H1 (cell line): ENCODE measurements at regions not wholly inside any gene's neighbourhood (a gene's known extent, or its start where the extent isn't known, plus 50 kb on each side); places are given as distances from the start of the nearest gene placed in this dataset.

Experiments
- CTCF ChIA-PET: fragments of 300-600 bp; sonication (Branson Sonifier 250); formaldehyde crosslinking; loops from one replicate; lab custom pipeline; 2021; ENCODE audit not compliant: partially characterized antibody; lab: Charles Lee
- POLR2A ChIA-PET: fragments of 300-600 bp; sonication (Branson Sonifier 250); formaldehyde crosslinking; loops from one replicate; lab custom pipeline; 2021; ENCODE audit warnings: inconsistent platforms; ENCODE audit not compliant: partially characterized antibody; lab: Charles Lee
- DNase-seq, 2 experiments: peaks; one replicate each; pipeline versions ENCODE4 v3.0.0 to v3.0.0-alpha.2; 2010 to 2022; ENCODE audit warnings: low spot score in 2 of 2, low read depth in 1 of 2, mixed read lengths in 1 of 2
- FAIRE-seq: peaks from 2 replicates; lab custom pipeline; 2011; peaks lifted over from hg19 to GRCh38; lab: Jason Lieb, UNC
- H2AFZ ChIP-seq: 2 replicates; pipeline ENCODE4 v1.8.1; 2012; ENCODE audit warnings: low read length, inconsistent platforms
- H2AK5ac ChIP-seq: 2 replicates; pipeline ENCODE4 v1.6.1; 2013; ENCODE audit warnings: low read depth, low read length
- H2BK120ac ChIP-seq: replicated peaks from 2 replicates; pipeline ENCODE3; 2013; ENCODE audit warnings: low read depth, low read length, inconsistent platforms
- H2BK12ac ChIP-seq: 2 replicates; pipeline ENCODE4 v1.6.1; 2013; ENCODE audit warnings: low read depth, low read length
- H2BK15ac ChIP-seq: 2 replicates; pipeline ENCODE4 v1.6.1; 2013; ENCODE audit warnings: low read length
- H2BK20ac ChIP-seq: 2 replicates; pipeline ENCODE4 v1.6.1; 2013; ENCODE audit warnings: low read length
- H2BK5ac ChIP-seq: 2 replicates; pipeline ENCODE4 v1.6.1; 2013; ENCODE audit warnings: low read depth, low read length
- H3K14ac ChIP-seq: 2 replicates; pipeline ENCODE4 v1.6.1; 2013; ENCODE audit warnings: inconsistent platforms; ENCODE audit not compliant: insufficient read length
- H3K18ac ChIP-seq: 2 replicates; pipeline ENCODE4 v1.6.1; 2013; ENCODE audit warnings: low read length; ENCODE audit errors: extremely low read depth
- H3K23ac ChIP-seq: 2 replicates; pipeline ENCODE4 v1.6.1; 2013; ENCODE audit warnings: inconsistent platforms; ENCODE audit not compliant: insufficient read length
- H3K23me2 ChIP-seq: 2 replicates; pipeline ENCODE4 v1.6.1; 2013; ENCODE audit warnings: low read depth, low read length
- H3K27ac ChIP-seq: 2 replicates; pipeline ENCODE4 v1.6.1; 2011; ENCODE audit warnings: low read depth, low read length, inconsistent platforms
- H3K27me3 ChIP-seq, 4 experiments: replicated peaks in 1 of 4; 1 replicate in 1 of 4; 2 replicates in 3 of 4; pipeline versions ENCODE4 v1.6.1 to v1.8.1; 2011 to 2013; ENCODE audit warnings: low read length in 3 of 4, mild to moderate bottlenecking in 3 of 4, inconsistent platforms in 2 of 4, mixed read lengths in 2 of 4, moderate library complexity in 1 of 4; ENCODE audit not compliant: control insufficient read depth in 3 of 4, insufficient read depth in 3 of 4; ENCODE audit errors: extremely low read depth in 1 of 4
- H3K36me3 ChIP-seq, 4 experiments: 2 replicates each; pipeline versions ENCODE4 v1.6.1 to v1.8.1; 2011 to 2013; ENCODE audit warnings: mild to moderate bottlenecking in 4 of 4, low read length in 3 of 4, moderate library complexity in 2 of 4, control low read depth in 1 of 4, inconsistent platforms in 1 of 4; ENCODE audit not compliant: insufficient read depth in 4 of 4, control insufficient read depth in 2 of 4
- H3K4ac ChIP-seq: replicated peaks from 2 replicates; pipeline ENCODE3; 2013; ENCODE audit warnings: low read length, low read depth, mixed read lengths, inconsistent platforms; ENCODE audit not compliant: insufficient read length
- H3K4me1 ChIP-seq, 4 experiments: replicated peaks in 1 of 4; 1 replicate in 1 of 4; 2 replicates in 3 of 4; pipeline versions ENCODE4 v1.6.1 to v1.8.1; 2011 to 2013; ENCODE audit warnings: low read length in 3 of 4, inconsistent platforms in 2 of 4, mixed read lengths in 1 of 4; ENCODE audit not compliant: insufficient read depth in 4 of 4, control insufficient read depth in 3 of 4
- H3K4me2 ChIP-seq, 2 experiments: 2 replicates each; pipeline versions ENCODE4 v1.6.1 to v1.8.1; 2011 to 2013; ENCODE audit warnings: low read depth in 2 of 2, low read length in 2 of 2, control low read depth in 1 of 2, inconsistent platforms in 1 of 2, mild to moderate bottlenecking in 1 of 2; ENCODE audit not compliant: insufficient read depth in 1 of 2
- H3K4me3 ChIP-seq, 4 experiments: fragments of 200-600, 300-600 bp in 1 of 4; sonication (generic), shearing (Covaris generic), sonication (Bioruptor Twin) in 1 of 4; 2 replicates each; pipeline versions ENCODE4 v1.5.1 to v1.8.1; 2011 to 2016; ENCODE audit warnings: low read length in 4 of 4, low read depth in 3 of 4, control low read depth in 2 of 4, inconsistent platforms in 2 of 4, mild to moderate bottlenecking in 2 of 4, mixed read lengths in 1 of 4, moderate library complexity in 1 of 4; ENCODE audit not compliant: insufficient read depth in 2 of 4; ENCODE audit errors: extremely low read depth in 1 of 4
- H3K56ac ChIP-seq: replicated peaks from 2 replicates; pipeline ENCODE3; 2013; ENCODE audit warnings: low read depth, mild to moderate bottlenecking, mixed read lengths, low read length, inconsistent platforms; ENCODE audit not compliant: insufficient read length
- H3K79me1 ChIP-seq: 2 replicates; pipeline ENCODE4 v1.6.1; 2013; ENCODE audit warnings: low read depth, low read length, control low read depth
- H3K79me2 ChIP-seq, 2 experiments: 2 replicates each; pipeline versions ENCODE4 v1.6.1 to v1.8.1; 2012 to 2013; ENCODE audit warnings: low read length in 2 of 2, mild to moderate bottlenecking in 2 of 2, inconsistent platforms in 1 of 2; ENCODE audit not compliant: insufficient read depth in 2 of 2, control insufficient read depth in 1 of 2
- H3K9ac ChIP-seq, 4 experiments: replicated peaks in 1 of 4; 1 replicate in 1 of 4; 2 replicates in 3 of 4; pipeline versions ENCODE4 v1.6.1 to v1.8.1; 2011 to 2013; ENCODE audit warnings: low read depth in 3 of 4, low read length in 3 of 4, control low read depth in 2 of 4, mild to moderate bottlenecking in 2 of 4, moderate library complexity in 2 of 4, inconsistent platforms in 1 of 4; ENCODE audit errors: extremely low read depth in 1 of 4
- H3K9me3 ChIP-seq, 2 experiments: 2 replicates each; pipeline versions ENCODE4 v1.6.1 to v1.8.1; 2012 to 2013; ENCODE audit warnings: mild to moderate bottlenecking in 2 of 2, moderate library complexity in 2 of 2, control low read depth in 1 of 2, inconsistent platforms in 1 of 2, low read depth in 1 of 2, low read length in 1 of 2, mixed read lengths in 1 of 2; ENCODE audit not compliant: insufficient read depth in 2 of 2
- H4K20me1 ChIP-seq, 2 experiments: replicated peaks in 1 of 2; 2 replicates each; pipeline versions ENCODE3 to v1.8.1; 2011 to 2013; ENCODE audit warnings: inconsistent platforms in 2 of 2, low read length in 2 of 2, mild to moderate bottlenecking in 1 of 2; ENCODE audit not compliant: insufficient read depth in 2 of 2, control insufficient read depth in 1 of 2
- H4K5ac ChIP-seq: 2 replicates; pipeline ENCODE4 v1.6.1; 2013; ENCODE audit warnings: low read length, low read depth, mixed read lengths, inconsistent platforms; ENCODE audit not compliant: insufficient read length
- H4K8ac ChIP-seq: 2 replicates; pipeline ENCODE4 v1.8.0; 2013; ENCODE audit warnings: mild to moderate bottlenecking, moderate library complexity, low read length, inconsistent platforms; ENCODE audit not compliant: insufficient read depth; ENCODE audit errors: extremely low read depth
- H4K91ac ChIP-seq: replicated peaks from 2 replicates; pipeline ENCODE3; 2013; ENCODE audit warnings: low read length, mixed read lengths, inconsistent platforms; ENCODE audit not compliant: insufficient read length
- RNF2 ChIP-seq: fragments of 200-900, 300-1000 bp; sonication (generic); IDR thresholded peaks from 2 replicates; pipeline ENCODE4 v1.7.1; 2016; ENCODE audit warnings: borderline replicate concordance, low read depth, mild to moderate bottlenecking, antibody characterized with exemption, low read length; ENCODE audit not compliant: poor library complexity, severe bottlenecking; ENCODE audit errors: missing control alignments
- SP2 ChIP-seq: IDR thresholded peaks from 2 replicates; pipeline ENCODE4 v1.6.1; 2012; ENCODE audit warnings: mild to moderate bottlenecking, low read length, inconsistent platforms
- WGBS, 2 experiments: shearing (Covaris generic) in 1 of 2; methylation state at CpG; one replicate each; pipeline versions ENCODE4 v1.1.6 to v1.1.7; 2013 to 2015; ENCODE audit warnings: low lambda C conversion rate in 2 of 2, mixed read lengths in 2 of 2, inconsistent platforms in 1 of 2, low coverage in 1 of 2, missing lambda C conversion rate in 1 of 2; ENCODE audit not compliant: insufficient replicate concordance in 2 of 2, insufficient coverage in 1 of 2, insufficient read length in 1 of 2; ENCODE audit errors: extremely low coverage in 1 of 2, missing lambda C conversion rate in 1 of 2; 5-methylcytosine and 5-hydroxymethylcytosine counted together

- Histone ChIP-seq H3K27ac (no peak overlapping the region), H3K79me1 (no peaks in the 10 kb centered on the region), H4K20me1 (no peaks in the 10 kb centered on the region), H3K9ac (no peak overlapping the region), H4K8ac (no peak overlapping the region), H3K4me1 (no peaks in the 10 kb centered on the region), H3K4ac (no peak overlapping the region), H4K5ac (no peak overlapping the region), H2BK20ac (no peak overlapping the region), H3K79me2 (no peaks in the 10 kb centered on the region), H3K23ac (no peak overlapping the region), H4K91ac (no peak overlapping the region), H3K18ac (no peak overlapping the region), H2BK120ac (no peak overlapping the region), H3K56ac (no peak overlapping the region), H3K36me3 (no peaks in the 10 kb centered on the region), H3K23me2 (no peaks in the 10 kb centered on the region; the same call in 1 of the 2 replicates), H3K4me3 (no peak overlapping the region), H2AFZ (no peak overlapping the region; the same call in 1 of the 2 replicates), H3K4me2 (no peak overlapping the region), H2BK12ac (no peak overlapping the region), H3K14ac (no peak overlapping the region), H3K27me3 (no peaks in the 10 kb centered on the region), H3K9me3 (no peaks in the 10 kb centered on the region), H2AK5ac (no peak overlapping the region), H2BK5ac (no peak overlapping the region), H2BK15ac (no peak overlapping the region)
- 81% methylated on average over 10 of the region's 10 CpGs; no CpG with 5 or more reads in 1 of the 2 experiments for WGBS, 2 experiments
- no peak for FAIRE-seq
- ChIA-PET CTCF (no interaction called here), POLR2A (interaction anchor here (0.6 kb wide), 1 partner anchor 102 kb away, joined by 5 read pairs; no protein-coding TSS in a partner anchor)
- TF ChIP-seq RNF2 (no peak), SP2 (no peak)
- DNase-seq = no peak
These were observed 141.1 kb upstream of the CDK13 start for GRCh38 chr7:39808796-39809481.
